NCI-H1417 (cell line): ENCODE measurements at regions not wholly inside any gene's neighbourhood (a gene's known extent, or its start where the extent isn't known, plus 50 kb on each side); places are given as distances from the start of the nearest gene placed in this dataset.
"Not testable (repeated sequence)": the region's sequence is repeated elsewhere in the genome, so short reads cannot be mapped to it uniquely, and the experiment has no call there.

Experiments used
- DNase-seq, 3 experiments: peaks; one replicate each; lab custom pipeline; 2025; lab: John Stamatoyannopoulos, UW

GRCh38 chr2:129796225-129796624 lies 183.2 kb upstream of the RAB6C start:
- DNase-seq = no peak

GRCh38 chr2:129796801-129797488 lies 182.5 kb upstream of the RAB6C start:
- no peak for DNase-seq

- DNase-seq = no peak
Measured at GRCh38 chr2:129797489-129798300, 181.8 kb upstream of the RAB6C start.

GRCh38 chr2:129798301-129798581 lies 181.2 kb upstream of the RAB6C start:
- DNase-seq = no peak

- no peak for DNase-seq
Measured at GRCh38 chr2:129798626-129799025, 180.8 kb upstream of the RAB6C start.

GRCh38 chr2:129799036-129799958 lies 180.2 kb upstream of the RAB6C start:
- DNase-seq = no peak

GRCh38 chr2:129800285-129800684 lies 179.2 kb upstream of the RAB6C start:
- DNase-seq = no peak

- no peak for DNase-seq
Measured at GRCh38 chr2:129800686-129801085, 178.8 kb upstream of the RAB6C start.

- DNase-seq = peak in 1 of 3 experiments; percentile 2
Measured at GRCh38 chr2:129801575-129801974, 177.9 kb upstream of the RAB6C start.

- peak in 2 of 3 experiments; percentile 16 to 48 for DNase-seq
Measured at GRCh38 chr2:129802290-129802689, 177.2 kb upstream of the RAB6C start.

- peak in 2 of 3 experiments; percentile 14 to 77 for DNase-seq
Measured at GRCh38 chr2:129803032-129803431, 176.4 kb upstream of the RAB6C start.

- DNase-seq = no peak
Measured at GRCh38 chr2:129803871-129804270, 175.6 kb upstream of the RAB6C start.

- no peak for DNase-seq
Measured at GRCh38 chr2:129805899-129806298, 173.6 kb upstream of the RAB6C start.

GRCh38 chr2:129806317-129806716 lies 173.1 kb upstream of the RAB6C start:
- no peak for DNase-seq

GRCh38 chr2:129806990-129807389 lies 172.5 kb upstream of the RAB6C start:
- DNase-seq = no peak

- not testable (repeated sequence) for DNase-seq
Measured at GRCh38 chr2:129807642-129808338, 171.7 kb upstream of the RAB6C start.

- no peak for DNase-seq
Measured at GRCh38 chr2:129810521-129810920, 168.9 kb upstream of the RAB6C start.

GRCh38 chr2:129812071-129812470 lies 167.4 kb upstream of the RAB6C start:
- DNase-seq = no peak

GRCh38 chr2:129812654-129813053 lies 166.8 kb upstream of the RAB6C start:
- DNase-seq = no peak

- DNase-seq = no peak
Measured at GRCh38 chr2:129813404-129813803, 166.1 kb upstream of the RAB6C start.

GRCh38 chr2:129816813-129817574 lies 162.5 kb upstream of the RAB6C start:
- no peak for DNase-seq
